H1 (cell line): ENCODE measurements at regions not wholly inside any gene's neighbourhood (a gene's known extent, or its start where the extent isn't known, plus 50 kb on each side); places are given as distances from the start of the nearest gene placed in this dataset.

Source experiments
- CTCF ChIA-PET: fragments of 300-600 bp; sonication (Branson Sonifier 250); formaldehyde crosslinking; loops from one replicate; lab custom pipeline; 2021; ENCODE audit not compliant: partially characterized antibody; lab: Charles Lee
- POLR2A ChIA-PET: fragments of 300-600 bp; sonication (Branson Sonifier 250); formaldehyde crosslinking; loops from one replicate; lab custom pipeline; 2021; ENCODE audit warnings: inconsistent platforms; ENCODE audit not compliant: partially characterized antibody; lab: Charles Lee
- DNase-seq, 2 experiments: peaks; one replicate each; pipeline versions ENCODE4 v3.0.0 to v3.0.0-alpha.2; 2010 to 2022; ENCODE audit warnings: low spot score in 2 of 2, low read depth in 1 of 2, mixed read lengths in 1 of 2
- FAIRE-seq: peaks from 2 replicates; lab custom pipeline; 2011; peaks lifted over from hg19 to GRCh38; lab: Jason Lieb, UNC
- H2AFZ ChIP-seq: 2 replicates; pipeline ENCODE4 v1.8.1; 2012; ENCODE audit warnings: low read length, inconsistent platforms
- H2AK5ac ChIP-seq: 2 replicates; pipeline ENCODE4 v1.6.1; 2013; ENCODE audit warnings: low read depth, low read length
- H2BK120ac ChIP-seq: replicated peaks from 2 replicates; pipeline ENCODE3; 2013; ENCODE audit warnings: low read depth, low read length, inconsistent platforms
- H2BK12ac ChIP-seq: 2 replicates; pipeline ENCODE4 v1.6.1; 2013; ENCODE audit warnings: low read depth, low read length
- H2BK15ac ChIP-seq: 2 replicates; pipeline ENCODE4 v1.6.1; 2013; ENCODE audit warnings: low read length
- H2BK20ac ChIP-seq: 2 replicates; pipeline ENCODE4 v1.6.1; 2013; ENCODE audit warnings: low read length
- H2BK5ac ChIP-seq: 2 replicates; pipeline ENCODE4 v1.6.1; 2013; ENCODE audit warnings: low read depth, low read length
- H3K14ac ChIP-seq: 2 replicates; pipeline ENCODE4 v1.6.1; 2013; ENCODE audit warnings: inconsistent platforms; ENCODE audit not compliant: insufficient read length
- H3K18ac ChIP-seq: 2 replicates; pipeline ENCODE4 v1.6.1; 2013; ENCODE audit warnings: low read length; ENCODE audit errors: extremely low read depth
- H3K23ac ChIP-seq: 2 replicates; pipeline ENCODE4 v1.6.1; 2013; ENCODE audit warnings: inconsistent platforms; ENCODE audit not compliant: insufficient read length
- H3K23me2 ChIP-seq: 2 replicates; pipeline ENCODE4 v1.6.1; 2013; ENCODE audit warnings: low read depth, low read length
- H3K27ac ChIP-seq: 2 replicates; pipeline ENCODE4 v1.6.1; 2011; ENCODE audit warnings: low read depth, low read length, inconsistent platforms
- H3K27me3 ChIP-seq, 4 experiments: replicated peaks in 1 of 4; 1 replicate in 1 of 4; 2 replicates in 3 of 4; pipeline versions ENCODE4 v1.6.1 to v1.8.1; 2011 to 2013; ENCODE audit warnings: low read length in 3 of 4, mild to moderate bottlenecking in 3 of 4, inconsistent platforms in 2 of 4, mixed read lengths in 2 of 4, moderate library complexity in 1 of 4; ENCODE audit not compliant: control insufficient read depth in 3 of 4, insufficient read depth in 3 of 4; ENCODE audit errors: extremely low read depth in 1 of 4
- H3K36me3 ChIP-seq, 4 experiments: 2 replicates each; pipeline versions ENCODE4 v1.6.1 to v1.8.1; 2011 to 2013; ENCODE audit warnings: mild to moderate bottlenecking in 4 of 4, low read length in 3 of 4, moderate library complexity in 2 of 4, control low read depth in 1 of 4, inconsistent platforms in 1 of 4; ENCODE audit not compliant: insufficient read depth in 4 of 4, control insufficient read depth in 2 of 4
- H3K4ac ChIP-seq: replicated peaks from 2 replicates; pipeline ENCODE3; 2013; ENCODE audit warnings: low read length, low read depth, mixed read lengths, inconsistent platforms; ENCODE audit not compliant: insufficient read length
- H3K4me1 ChIP-seq, 4 experiments: replicated peaks in 1 of 4; 1 replicate in 1 of 4; 2 replicates in 3 of 4; pipeline versions ENCODE4 v1.6.1 to v1.8.1; 2011 to 2013; ENCODE audit warnings: low read length in 3 of 4, inconsistent platforms in 2 of 4, mixed read lengths in 1 of 4; ENCODE audit not compliant: insufficient read depth in 4 of 4, control insufficient read depth in 3 of 4
- H3K4me2 ChIP-seq, 2 experiments: 2 replicates each; pipeline versions ENCODE4 v1.6.1 to v1.8.1; 2011 to 2013; ENCODE audit warnings: low read depth in 2 of 2, low read length in 2 of 2, control low read depth in 1 of 2, inconsistent platforms in 1 of 2, mild to moderate bottlenecking in 1 of 2; ENCODE audit not compliant: insufficient read depth in 1 of 2
- H3K4me3 ChIP-seq, 4 experiments: fragments of 200-600, 300-600 bp in 1 of 4; sonication (generic), shearing (Covaris generic), sonication (Bioruptor Twin) in 1 of 4; 2 replicates each; pipeline versions ENCODE4 v1.5.1 to v1.8.1; 2011 to 2016; ENCODE audit warnings: low read length in 4 of 4, low read depth in 3 of 4, control low read depth in 2 of 4, inconsistent platforms in 2 of 4, mild to moderate bottlenecking in 2 of 4, mixed read lengths in 1 of 4, moderate library complexity in 1 of 4; ENCODE audit not compliant: insufficient read depth in 2 of 4; ENCODE audit errors: extremely low read depth in 1 of 4
- H3K56ac ChIP-seq: replicated peaks from 2 replicates; pipeline ENCODE3; 2013; ENCODE audit warnings: low read depth, mild to moderate bottlenecking, mixed read lengths, low read length, inconsistent platforms; ENCODE audit not compliant: insufficient read length
- H3K79me1 ChIP-seq: 2 replicates; pipeline ENCODE4 v1.6.1; 2013; ENCODE audit warnings: low read depth, low read length, control low read depth
- H3K79me2 ChIP-seq, 2 experiments: 2 replicates each; pipeline versions ENCODE4 v1.6.1 to v1.8.1; 2012 to 2013; ENCODE audit warnings: low read length in 2 of 2, mild to moderate bottlenecking in 2 of 2, inconsistent platforms in 1 of 2; ENCODE audit not compliant: insufficient read depth in 2 of 2, control insufficient read depth in 1 of 2
- H3K9ac ChIP-seq, 4 experiments: replicated peaks in 1 of 4; 1 replicate in 1 of 4; 2 replicates in 3 of 4; pipeline versions ENCODE4 v1.6.1 to v1.8.1; 2011 to 2013; ENCODE audit warnings: low read depth in 3 of 4, low read length in 3 of 4, control low read depth in 2 of 4, mild to moderate bottlenecking in 2 of 4, moderate library complexity in 2 of 4, inconsistent platforms in 1 of 4; ENCODE audit errors: extremely low read depth in 1 of 4
- H3K9me3 ChIP-seq, 2 experiments: 2 replicates each; pipeline versions ENCODE4 v1.6.1 to v1.8.1; 2012 to 2013; ENCODE audit warnings: mild to moderate bottlenecking in 2 of 2, moderate library complexity in 2 of 2, control low read depth in 1 of 2, inconsistent platforms in 1 of 2, low read depth in 1 of 2, low read length in 1 of 2, mixed read lengths in 1 of 2; ENCODE audit not compliant: insufficient read depth in 2 of 2
- H4K20me1 ChIP-seq, 2 experiments: replicated peaks in 1 of 2; 2 replicates each; pipeline versions ENCODE3 to v1.8.1; 2011 to 2013; ENCODE audit warnings: inconsistent platforms in 2 of 2, low read length in 2 of 2, mild to moderate bottlenecking in 1 of 2; ENCODE audit not compliant: insufficient read depth in 2 of 2, control insufficient read depth in 1 of 2
- H4K5ac ChIP-seq: 2 replicates; pipeline ENCODE4 v1.6.1; 2013; ENCODE audit warnings: low read length, low read depth, mixed read lengths, inconsistent platforms; ENCODE audit not compliant: insufficient read length
- H4K8ac ChIP-seq: 2 replicates; pipeline ENCODE4 v1.8.0; 2013; ENCODE audit warnings: mild to moderate bottlenecking, moderate library complexity, low read length, inconsistent platforms; ENCODE audit not compliant: insufficient read depth; ENCODE audit errors: extremely low read depth
- H4K91ac ChIP-seq: replicated peaks from 2 replicates; pipeline ENCODE3; 2013; ENCODE audit warnings: low read length, mixed read lengths, inconsistent platforms; ENCODE audit not compliant: insufficient read length
- BRCA1 ChIP-seq: IDR thresholded peaks from 2 replicates; pipeline ENCODE4 v1.6.1; 2012; ENCODE audit warnings: low read depth, low read length, improper control_type of control experiment
- EZH2 ChIP-seq: fragments of 200-600 bp; sonication (generic); IDR thresholded peaks from 2 replicates; pipeline ENCODE4 v1.7.1; 2012; ENCODE audit warnings: low read depth, mild to moderate bottlenecking, moderate library complexity, low read length, inconsistent platforms; ENCODE audit not compliant: severe bottlenecking
- FOSL1 ChIP-seq: IDR thresholded peaks from 2 replicates; pipeline ENCODE4 v1.6.1; 2011; ENCODE audit warnings: mild to moderate bottlenecking, low read depth, low read length, moderate library complexity; ENCODE audit not compliant: insufficient read depth
- KDM5A ChIP-seq: fragments of 200-600 bp; IDR thresholded peaks from 2 replicates; pipeline ENCODE4 v1.7.1; 2012; ENCODE audit warnings: mild to moderate bottlenecking, low read length, inconsistent platforms, mixed read lengths
- NANOG ChIP-seq: IDR thresholded peaks from 2 replicates; pipeline ENCODE4 v1.6.1; 2011; ENCODE audit warnings: low read length, low read depth, mild to moderate bottlenecking, inconsistent platforms; ENCODE audit not compliant: insufficient read depth, poor library complexity, severe bottlenecking
- POLR2A ChIP-seq, 2 experiments: IDR thresholded peaks; 1 replicate in 1 of 2; 2 replicates in 1 of 2; pipeline ENCODE4 v1.6.1; 2011; ENCODE audit warnings: low read depth in 2 of 2, low read length in 2 of 2, mild to moderate bottlenecking in 2 of 2; ENCODE audit errors: control extremely low read depth in 1 of 2
- POLR2AphosphoS5 ChIP-seq: IDR thresholded peaks from 2 replicates; pipeline ENCODE4 v1.6.1; 2011; ENCODE audit warnings: low read depth, low read length
- RFX5 ChIP-seq: IDR thresholded peaks from 2 replicates; pipeline ENCODE4 v1.6.1; 2011; ENCODE audit warnings: low read depth, low read length, improper control_type of control experiment, borderline replicate concordance
- RNF2 ChIP-seq: fragments of 200-900, 300-1000 bp; sonication (generic); IDR thresholded peaks from 2 replicates; pipeline ENCODE4 v1.7.1; 2016; ENCODE audit warnings: borderline replicate concordance, low read depth, mild to moderate bottlenecking, antibody characterized with exemption, low read length; ENCODE audit not compliant: poor library complexity, severe bottlenecking; ENCODE audit errors: missing control alignments
- SAP30 ChIP-seq: fragments of 300-600 bp; sonication (generic); IDR thresholded peaks from 2 replicates; pipeline ENCODE4 v1.7.1; 2012; ENCODE audit warnings: low read length, moderate library complexity, mild to moderate bottlenecking, inconsistent platforms; ENCODE audit not compliant: insufficient read depth, insufficient replicate concordance
- SP2 ChIP-seq: IDR thresholded peaks from 2 replicates; pipeline ENCODE4 v1.6.1; 2012; ENCODE audit warnings: mild to moderate bottlenecking, low read length, inconsistent platforms
- TBP ChIP-seq: IDR thresholded peaks from 2 replicates; pipeline ENCODE4 v1.6.1; 2011; ENCODE audit warnings: low read depth, low read length, improper control_type of control experiment
- YY1 ChIP-seq: IDR thresholded peaks from 2 replicates; pipeline ENCODE4 v1.6.1; 2011; ENCODE audit warnings: low read depth, mild to moderate bottlenecking, low read length
- WGBS, 2 experiments: shearing (Covaris generic) in 1 of 2; methylation state at CpG; one replicate each; pipeline versions ENCODE4 v1.1.6 to v1.1.7; 2013 to 2015; ENCODE audit warnings: low lambda C conversion rate in 2 of 2, mixed read lengths in 2 of 2, inconsistent platforms in 1 of 2, low coverage in 1 of 2, missing lambda C conversion rate in 1 of 2; ENCODE audit not compliant: insufficient replicate concordance in 2 of 2, insufficient coverage in 1 of 2, insufficient read length in 1 of 2; ENCODE audit errors: extremely low coverage in 1 of 2, missing lambda C conversion rate in 1 of 2; 5-methylcytosine and 5-hydroxymethylcytosine counted together

GRCh38 chr15:23998056-23998455 lies 311.0 kb upstream of the NDN start:
- no peak overlapping the region for H2BK20ac ChIP-seq
- H3K23ac ChIP-seq, result no peak overlapping the region
- no peak for DNase-seq
- no peaks in the 10 kb centered on the region for H3K23me2 ChIP-seq
- H3K9me3 ChIP-seq, result peaks cover 24 to 77% of the 10 kb centered on the region in 2 experiments; a peak in 3 of 4 replicates
- H3K79me2 ChIP-seq, result no peaks in the 10 kb centered on the region
- H4K20me1 ChIP-seq, result no peaks in the 10 kb centered on the region
- no peak overlapping the region for H2AFZ ChIP-seq
- no peak overlapping the region for H3K4ac ChIP-seq
- no peaks in the 10 kb centered on the region for H3K27me3 ChIP-seq
- H3K4me3 ChIP-seq, result no peak overlapping the region
- no peak overlapping the region for H3K18ac ChIP-seq
- H4K8ac ChIP-seq, result no peak overlapping the region
- H2BK12ac ChIP-seq, result no peak overlapping the region
- no peak overlapping the region for H4K91ac ChIP-seq
- no peak overlapping the region for H2BK5ac ChIP-seq
- no peak overlapping the region for H3K4me2 ChIP-seq
- no peaks in the 10 kb centered on the region for H3K79me1 ChIP-seq
- H3K56ac ChIP-seq, result no peak overlapping the region
- H3K36me3 ChIP-seq, result no peaks in the 10 kb centered on the region
- FAIRE-seq, result no peak
- no peak overlapping the region for H2BK15ac ChIP-seq
- POLR2A ChIA-PET, result no interaction called here
- no peak for TF ChIP-seq RNF2
- TF ChIP-seq KDM5A, result no peak
- no peak for TF ChIP-seq SAP30
- TF ChIP-seq EZH2, result no peak
- no peak for TF ChIP-seq TBP
- TF ChIP-seq POLR2A (IDR thresholded peaks at IDR 0.05; ENCODE audit: control extremely low read depth in 1 of 2, low read depth in 2 of 2, low read length in 2 of 2), result no peak
- no peak for TF ChIP-seq FOSL1
- no peak for TF ChIP-seq SP2
- TF ChIP-seq POLR2AphosphoS5, result no peak
- TF ChIP-seq NANOG, result no peak
- no peak for TF ChIP-seq BRCA1
- no peak for TF ChIP-seq YY1
- no peak for TF ChIP-seq RFX5
- no peak overlapping the region for H3K14ac ChIP-seq
- 91% methylated on average over 1 of the region's 1 CpG; no CpG with 5 or more reads in 1 of the 2 experiments for WGBS, 2 experiments
- H3K9ac ChIP-seq, result no peak overlapping the region
- H3K27ac ChIP-seq, result no peak overlapping the region
- H4K5ac ChIP-seq, result no peak overlapping the region
- no peak overlapping the region for H2AK5ac ChIP-seq
- H2BK120ac ChIP-seq, result no peak overlapping the region
- peaks cover 0 to 2% (median 0%) of the 10 kb centered on the region in 4 experiments; a peak in 1 of 7 replicates for H3K4me1 ChIP-seq
- CTCF ChIA-PET, result interaction anchor here (0.6 kb wide), 1 partner anchor 1574 kb away, joined by 3 read pairs; no protein-coding TSS in a partner anchor
